Hippocampal formation (tissue), 2 donors: ENCODE measurements at regions not wholly inside any gene's neighbourhood (a gene's known extent, or its start where the extent isn't known, plus 50 kb on each side); places are given as distances from the start of the nearest gene placed in this dataset.
"Not testable (repeated sequence)": the region's sequence is repeated elsewhere in the genome, so short reads cannot be mapped to it uniquely, and the experiment has no call there.

Source experiments
- DNase-seq, 2 donors: peaks; one replicate each; lab custom pipeline; 2025; lab: John Stamatoyannopoulos, UW

GRCh38 chr4:34434377-34434776, 1809.9 kb downstream of the ARAP2 start:
- not testable (repeated sequence) for DNase-seq

DNA sequence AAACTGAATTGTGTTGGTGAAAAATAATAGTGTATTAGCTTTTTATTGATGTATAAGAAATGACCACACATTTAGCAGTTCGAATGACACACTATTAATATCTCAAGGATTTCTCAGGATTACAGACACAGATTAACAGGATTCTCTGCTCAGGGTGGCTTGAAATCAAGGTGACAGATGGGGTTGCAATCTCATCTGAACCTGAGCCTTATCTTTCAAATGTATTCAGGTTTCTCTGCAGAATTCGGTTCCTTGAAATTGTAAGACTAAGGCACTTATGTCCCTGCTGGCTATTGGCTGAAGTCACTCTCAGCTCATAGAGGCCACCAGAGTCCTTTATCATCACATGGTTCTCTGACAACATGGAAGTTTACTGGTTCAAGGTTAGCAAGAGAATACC, 1780.1 kb downstream of the ARAP2 start:
- no peak for DNase-seq

GRCh38 chr4:34466411-34466810, 1777.9 kb downstream of the ARAP2 start:
- DNase-seq = no peak

- no peak for DNase-seq
Measured at GRCh38 chr4:34469516-34469915, 1774.8 kb downstream of the ARAP2 start.

DNA sequence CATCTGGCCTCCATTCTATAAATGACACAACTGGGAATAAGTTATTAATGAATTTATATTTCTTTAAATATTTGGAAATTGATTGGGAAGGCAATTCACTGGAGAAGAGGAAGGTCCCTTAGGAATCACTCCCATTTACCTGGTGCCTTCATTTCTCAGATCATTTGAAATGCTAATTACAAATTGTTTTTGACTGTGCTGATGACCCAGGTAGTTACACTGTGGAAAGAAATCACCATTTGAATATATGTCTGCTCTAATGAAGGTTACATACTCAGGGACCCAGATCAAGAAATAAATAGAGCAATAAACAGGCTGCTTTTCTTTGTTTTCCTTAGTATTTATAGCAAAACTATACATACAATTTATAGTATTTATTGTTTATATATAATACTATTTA, 1759.1 kb downstream of the ARAP2 start:
- no peak for DNase-seq

DNA sequence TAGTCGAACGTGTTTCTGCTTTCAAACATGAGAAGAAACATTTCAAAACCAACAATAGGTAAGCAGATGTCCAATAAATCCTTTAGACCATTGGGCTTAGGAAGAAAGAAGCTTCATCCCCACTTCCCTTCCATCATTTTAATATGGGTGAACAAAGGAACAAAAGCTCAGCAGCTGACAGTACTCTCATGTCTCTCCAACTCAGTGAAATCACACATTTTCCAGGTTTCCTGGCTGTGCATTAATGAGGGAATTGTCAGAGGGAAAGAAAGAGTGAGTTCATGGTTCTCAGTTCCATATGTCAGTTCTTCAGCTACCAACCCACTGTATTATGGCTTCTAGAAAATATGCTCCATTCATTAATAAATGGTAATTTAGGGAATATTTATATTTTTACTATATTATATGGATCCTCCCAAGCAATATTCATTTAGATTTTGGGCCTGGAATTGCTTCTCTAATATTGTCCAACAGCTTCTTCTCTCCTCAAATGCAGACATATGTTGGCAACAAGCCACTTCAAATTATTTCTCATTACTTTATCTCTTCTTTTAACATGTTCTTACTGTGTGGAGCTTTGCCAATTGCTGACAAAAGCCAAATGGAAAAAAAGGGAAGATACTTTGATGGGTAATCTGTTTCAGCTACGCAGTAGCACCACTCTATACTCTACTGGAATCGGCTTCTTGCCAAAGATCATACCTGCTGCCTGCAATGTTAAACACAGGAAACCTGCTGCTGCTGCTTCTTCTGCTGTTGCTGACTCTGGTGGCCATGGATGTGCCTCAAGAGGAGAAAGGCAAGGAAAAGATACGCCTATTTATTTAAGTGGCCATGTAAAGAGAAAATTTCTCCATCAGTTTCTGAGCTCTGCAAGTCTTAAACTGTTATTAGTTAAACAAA, 1757.6 kb downstream of the ARAP2 start:
- no peak for DNase-seq

DNA sequence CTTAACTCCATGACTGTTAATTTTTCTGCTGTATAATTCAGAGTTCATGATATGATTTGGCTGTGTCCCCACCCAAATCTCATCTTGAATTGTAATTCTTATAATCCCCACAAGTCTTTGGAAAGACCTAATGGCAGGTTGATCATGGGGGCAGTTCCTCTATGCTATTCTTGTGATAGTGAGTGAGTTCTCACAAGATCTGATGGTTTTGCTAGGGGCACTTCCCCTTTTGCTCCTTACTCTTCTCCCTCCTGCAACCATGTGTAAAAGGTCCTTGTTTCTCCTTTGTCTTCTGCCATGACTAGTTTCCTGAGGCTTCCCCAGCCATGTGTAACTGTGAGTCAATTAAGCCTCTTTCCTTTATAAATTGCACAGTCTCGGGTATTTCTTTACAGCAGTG, 1751.9 kb downstream of the ARAP2 start:
- no peak for DNase-seq

DNA sequence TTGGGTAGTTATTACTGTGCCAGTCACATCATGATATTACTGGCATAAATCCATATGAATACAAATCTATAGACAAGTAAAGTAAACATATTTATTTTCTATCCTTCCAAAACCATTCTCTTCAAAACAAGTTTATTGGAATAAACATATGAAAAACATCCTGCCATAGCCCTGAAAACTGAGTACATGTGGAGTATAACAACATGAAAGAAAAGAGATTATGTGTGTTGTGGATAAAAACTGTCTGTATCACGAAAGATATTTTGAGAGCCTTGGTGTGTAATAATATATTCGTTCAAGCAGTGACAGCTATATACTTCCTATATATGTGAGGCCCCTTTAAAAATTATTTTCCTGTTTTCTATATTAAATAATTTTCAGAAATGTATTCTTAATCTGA, 1742.2 kb downstream of the ARAP2 start:
- DNase-seq = no peak

DNA sequence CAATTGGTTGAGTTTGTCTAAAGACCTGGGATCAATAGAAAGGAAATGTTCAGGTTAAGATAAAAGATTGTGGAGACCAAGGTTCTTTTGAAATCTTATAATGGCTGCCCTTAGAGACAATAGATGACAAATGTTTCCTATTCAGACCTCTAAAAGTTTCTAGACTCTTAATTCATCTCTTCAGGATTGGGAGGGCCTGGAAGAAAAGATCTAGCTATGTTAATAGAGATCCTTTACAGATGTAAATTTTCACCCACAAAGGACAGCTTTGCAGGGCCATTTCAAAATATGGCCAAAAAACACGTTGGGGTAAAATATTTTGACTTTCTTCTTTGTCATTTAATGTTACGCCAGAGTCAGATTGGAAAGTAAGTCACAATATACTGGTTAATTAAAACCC, 1739.6 kb downstream of the ARAP2 start:
- DNase-seq = not testable (repeated sequence)

GRCh38 chr4:34506511-34507092, 1737.7 kb downstream of the ARAP2 start:
- DNase-seq = not testable (repeated sequence)

DNA sequence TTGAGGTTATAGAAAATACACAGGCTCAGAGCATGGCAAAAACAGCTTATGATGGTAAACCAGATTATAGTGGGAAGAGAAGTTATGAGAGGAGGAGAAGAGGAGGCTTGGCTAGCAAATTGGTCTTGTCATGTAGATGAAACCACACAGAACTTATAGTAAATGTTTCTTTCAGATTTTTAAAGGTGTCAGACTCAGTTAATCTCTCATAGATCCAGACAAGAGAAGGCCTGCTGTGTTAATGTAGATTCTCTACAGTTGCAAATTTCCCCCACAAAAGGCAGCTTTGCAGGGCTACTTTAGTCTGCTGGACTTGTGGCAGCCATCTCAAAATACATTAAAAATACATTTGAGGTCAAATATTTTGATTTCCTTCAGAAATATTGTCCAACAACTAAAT, 1731.7 kb downstream of the ARAP2 start:
- DNase-seq = no peak

GRCh38 chr4:34516524-34516923, 1727.8 kb downstream of the ARAP2 start:
- DNase-seq = no peak

DNA sequence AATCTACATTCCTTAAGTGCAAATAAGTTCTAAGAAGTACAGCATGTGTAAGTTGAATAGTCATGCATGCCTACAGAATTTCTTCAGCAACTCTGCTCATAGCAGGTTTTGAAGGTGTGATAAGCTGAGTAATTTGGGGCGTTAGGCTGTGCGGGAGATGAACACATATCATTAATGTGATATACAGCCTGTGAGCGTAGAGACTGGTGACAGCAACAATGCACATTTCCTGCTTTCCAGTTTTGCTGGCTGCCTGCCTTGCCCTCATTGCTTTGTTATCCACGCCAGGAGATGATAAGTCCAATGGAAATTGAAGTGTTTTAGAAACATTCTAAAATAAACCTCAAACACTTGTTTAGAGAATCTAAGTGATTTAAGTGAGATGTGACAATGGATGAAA, 1709.4 kb downstream of the ARAP2 start:
- DNase-seq = no peak

DNA sequence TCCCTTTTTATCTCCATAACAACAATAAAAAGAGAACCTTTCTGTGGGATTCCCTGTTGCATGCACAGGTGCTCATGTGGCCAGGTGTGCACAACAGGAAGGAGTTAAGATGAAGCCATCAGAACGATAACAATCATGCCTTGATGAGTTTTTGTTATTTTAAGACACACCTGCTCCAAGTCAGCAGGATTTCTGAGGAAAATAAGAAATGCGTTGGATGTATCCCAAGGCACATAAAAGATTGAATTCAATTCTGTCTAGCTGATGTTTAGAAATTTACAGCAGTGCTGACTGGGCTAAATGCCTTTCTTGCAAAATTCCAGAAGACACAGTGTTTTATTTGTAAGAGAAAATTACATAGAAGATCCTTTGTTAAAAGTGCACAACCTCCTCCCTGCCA, 1678.2 kb downstream of the ARAP2 start:
- no peak for DNase-seq

GRCh38 chr4:34572026-34572425, 1672.3 kb downstream of the ARAP2 start:
- no peak for DNase-seq

- no peak for DNase-seq
Measured at GRCh38 chr4:34615315-34615714, 1629.0 kb downstream of the ARAP2 start.

DNA sequence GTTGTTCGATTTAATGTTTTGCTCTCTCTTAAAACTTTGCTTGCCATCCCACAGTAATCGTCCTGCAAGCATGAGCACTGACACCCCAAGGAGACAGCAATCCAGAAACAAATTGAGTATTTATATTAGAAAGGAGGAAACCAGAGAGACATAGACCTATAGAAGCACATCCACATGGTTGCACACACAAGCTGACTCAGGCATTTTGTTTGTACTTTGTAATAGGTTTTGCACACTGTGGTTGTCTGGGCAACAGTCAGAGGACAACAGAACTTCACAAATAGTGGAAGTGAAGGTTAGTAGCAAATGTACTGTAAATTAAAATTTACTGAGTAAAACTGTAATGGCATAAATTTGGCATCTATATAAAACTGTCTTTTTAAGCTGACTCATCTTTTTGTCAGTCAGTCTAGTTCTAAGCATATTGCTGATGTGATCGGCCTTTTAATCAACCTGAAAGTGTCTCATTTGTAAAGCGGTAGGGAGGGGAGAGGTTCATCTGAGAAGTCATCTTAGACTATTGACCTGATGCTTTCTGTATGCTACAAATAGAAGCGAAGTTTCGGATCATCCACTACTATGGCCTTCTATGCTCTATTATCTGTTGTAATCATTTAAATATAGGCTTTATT, 1624.7 kb downstream of the ARAP2 start:
- DNase-seq = no peak

GRCh38 chr4:34628471-34628870, 1615.8 kb downstream of the ARAP2 start:
- DNase-seq = no peak

DNA sequence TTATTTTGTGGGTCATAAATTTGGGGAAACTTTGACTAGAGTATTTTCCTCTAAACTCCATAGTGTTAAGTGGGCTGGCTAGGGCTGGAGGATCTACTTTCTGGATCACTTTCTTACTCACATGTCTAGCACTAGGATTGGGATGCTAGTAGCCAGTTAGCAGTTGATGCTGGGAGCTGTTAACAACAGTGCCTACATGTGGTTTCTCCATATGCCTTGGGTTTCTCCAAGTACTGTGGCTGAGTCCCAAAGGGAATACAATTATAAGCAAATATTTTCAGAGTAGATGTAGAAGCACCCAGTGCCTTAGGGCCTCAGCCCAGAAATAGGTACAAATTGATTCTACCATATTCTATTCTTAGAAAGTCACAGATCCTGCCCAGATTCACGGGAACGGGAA, 1614.9 kb downstream of the ARAP2 start:
- no peak for DNase-seq

GRCh38 chr4:34633241-34633640, 1611.1 kb downstream of the ARAP2 start:
- DNase-seq = no peak

DNA sequence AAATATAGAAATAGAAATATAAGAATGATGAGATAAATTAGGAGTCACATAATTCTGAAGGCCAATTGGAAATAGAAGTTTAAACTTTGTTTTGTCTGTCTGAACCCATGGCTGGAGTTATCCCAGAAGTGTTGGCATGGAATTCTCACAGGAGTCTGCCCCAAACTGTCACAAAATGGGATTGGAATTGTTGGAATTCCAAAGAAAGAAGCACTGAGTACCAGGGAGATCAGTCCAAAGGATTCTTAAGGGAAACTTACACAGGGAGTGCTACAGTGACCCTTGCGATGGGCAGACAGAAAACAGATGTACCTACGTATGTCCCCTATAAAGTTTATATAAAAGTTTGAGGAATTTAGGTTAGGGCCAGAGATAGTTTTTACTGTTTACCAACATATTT, 1607.7 kb downstream of the ARAP2 start:
- DNase-seq = no peak

- no peak for DNase-seq
Measured at GRCh38 chr4:34643476-34643875, 1600.8 kb downstream of the ARAP2 start.

- DNase-seq = no peak
Measured at GRCh38 chr4:34644579-34645115, 1599.7 kb downstream of the ARAP2 start.
